HFF-Myc (cell line): ENCODE measurements at regions not wholly inside any gene's neighbourhood (a gene's known extent, or its start where the extent isn't known, plus 50 kb on each side); places are given as distances from the start of the nearest gene placed in this dataset.

Source experiments
- DNase-seq: peaks from one replicate; pipeline ENCODE4 v3.0.0-alpha.2; 2011; ENCODE audit warnings: low read depth; ENCODE audit errors: extremely low read depth
- H3K4me3 ChIP-seq: replicated peaks from 2 replicates; pipeline ENCODE4 v1.5.1; 2011; ENCODE audit warnings: low read depth, mild to moderate bottlenecking, control low read depth, low read length
- TF ChIP-seq, protein P1 (sequence below): IDR thresholded peaks from 2 replicates; pipeline ENCODE4 v1.5.1; 2012; ENCODE audit warnings: mild to moderate bottlenecking, low read depth, low read length, control low read depth; ENCODE audit errors: missing control alignments

DNA sequence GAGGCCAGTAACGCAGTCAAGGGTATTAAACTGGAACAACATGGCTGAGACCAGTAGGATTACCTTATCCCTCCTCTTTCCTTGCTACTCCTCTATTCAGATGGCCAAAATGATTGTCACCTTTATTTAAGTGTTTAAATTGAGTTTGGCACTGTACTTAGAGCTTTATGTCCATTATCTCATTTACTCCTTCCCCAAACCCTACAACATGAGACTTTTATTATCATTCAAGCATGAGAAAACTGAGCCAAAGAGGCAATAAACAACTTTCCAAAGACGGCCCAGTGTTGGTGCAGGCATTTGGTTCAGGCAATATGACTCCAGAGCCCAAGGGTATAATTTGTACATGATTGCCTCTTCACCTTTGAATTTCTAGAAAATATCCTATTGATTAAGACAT lies 370.9 kb upstream of the KITLG start:
- DNase-seq, result no peak
- TF ChIP-seq, protein P1, sequence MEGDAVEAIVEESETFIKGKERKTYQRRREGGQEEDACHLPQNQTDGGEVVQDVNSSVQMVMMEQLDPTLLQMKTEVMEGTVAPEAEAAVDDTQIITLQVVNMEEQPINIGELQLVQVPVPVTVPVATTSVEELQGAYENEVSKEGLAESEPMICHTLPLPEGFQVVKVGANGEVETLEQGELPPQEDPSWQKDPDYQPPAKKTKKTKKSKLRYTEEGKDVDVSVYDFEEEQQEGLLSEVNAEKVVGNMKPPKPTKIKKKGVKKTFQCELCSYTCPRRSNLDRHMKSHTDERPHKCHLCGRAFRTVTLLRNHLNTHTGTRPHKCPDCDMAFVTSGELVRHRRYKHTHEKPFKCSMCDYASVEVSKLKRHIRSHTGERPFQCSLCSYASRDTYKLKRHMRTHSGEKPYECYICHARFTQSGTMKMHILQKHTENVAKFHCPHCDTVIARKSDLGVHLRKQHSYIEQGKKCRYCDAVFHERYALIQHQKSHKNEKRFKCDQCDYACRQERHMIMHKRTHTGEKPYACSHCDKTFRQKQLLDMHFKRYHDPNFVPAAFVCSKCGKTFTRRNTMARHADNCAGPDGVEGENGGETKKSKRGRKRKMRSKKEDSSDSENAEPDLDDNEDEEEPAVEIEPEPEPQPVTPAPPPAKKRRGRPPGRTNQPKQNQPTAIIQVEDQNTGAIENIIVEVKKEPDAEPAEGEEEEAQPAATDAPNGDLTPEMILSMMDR, result no peak
- H3K4me3 ChIP-seq, result no peak overlapping the region

DNA sequence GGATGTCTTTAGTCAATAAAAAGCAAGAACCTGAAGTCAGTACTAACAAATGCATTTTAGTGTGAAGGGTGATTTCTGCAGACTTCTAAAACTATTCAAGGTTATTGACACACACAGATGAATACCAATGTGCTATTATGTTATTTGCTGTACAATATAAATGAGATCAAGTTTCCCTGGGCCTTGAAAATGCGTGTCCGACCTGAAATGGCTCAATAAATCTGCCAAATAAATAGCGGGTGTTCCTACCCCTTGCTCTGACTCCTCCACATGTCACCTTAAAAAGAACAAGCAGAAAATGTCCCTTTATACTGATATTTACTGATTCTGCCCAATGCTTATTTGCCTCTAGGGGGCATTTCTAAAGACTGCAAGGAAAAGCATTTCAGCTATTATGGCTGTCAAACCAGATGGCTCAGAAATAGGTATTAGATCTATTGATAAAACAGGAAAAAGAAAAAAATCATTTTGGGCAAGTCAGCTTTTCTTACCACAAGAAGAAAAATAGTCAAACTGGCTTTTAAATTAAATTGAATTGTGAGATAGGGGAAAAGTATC lies 367.3 kb upstream of the KITLG start:
- TF ChIP-seq, protein P1, result peak; percentile 25
- no peak for DNase-seq
- no peak overlapping the region for H3K4me3 ChIP-seq

DNA sequence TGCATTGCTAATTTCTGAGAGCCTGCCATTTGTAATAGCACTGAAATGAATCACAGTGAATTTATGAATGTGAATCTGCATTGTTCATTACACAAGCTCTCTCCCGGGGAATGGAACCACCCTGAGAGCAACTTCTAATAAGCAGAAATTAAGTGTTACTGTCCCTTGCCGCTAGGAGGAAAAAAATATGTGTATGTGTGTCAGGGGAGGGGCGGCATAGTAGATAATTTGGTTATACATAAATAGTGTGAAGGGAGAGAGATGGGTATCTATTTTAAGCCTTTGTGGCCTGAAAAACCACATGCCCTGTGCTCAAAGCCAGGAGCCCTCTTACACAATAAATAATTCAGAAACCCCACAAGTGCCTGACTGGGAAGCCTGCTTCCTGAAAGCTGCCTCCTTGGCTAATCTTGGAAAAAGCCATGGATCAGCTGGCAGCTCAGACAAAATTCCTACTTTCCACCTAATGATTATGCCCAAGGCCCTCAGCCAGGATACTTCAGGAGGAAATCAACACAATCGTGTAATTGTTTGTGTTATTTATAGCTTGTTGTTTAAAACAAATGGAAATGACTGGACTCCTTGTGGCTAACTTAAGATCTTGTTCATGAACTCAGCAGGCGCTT lies 366.2 kb upstream of the KITLG start:
- no peak for DNase-seq
- no peak overlapping the region for H3K4me3 ChIP-seq
- TF ChIP-seq, protein P1, result no peak

DNA sequence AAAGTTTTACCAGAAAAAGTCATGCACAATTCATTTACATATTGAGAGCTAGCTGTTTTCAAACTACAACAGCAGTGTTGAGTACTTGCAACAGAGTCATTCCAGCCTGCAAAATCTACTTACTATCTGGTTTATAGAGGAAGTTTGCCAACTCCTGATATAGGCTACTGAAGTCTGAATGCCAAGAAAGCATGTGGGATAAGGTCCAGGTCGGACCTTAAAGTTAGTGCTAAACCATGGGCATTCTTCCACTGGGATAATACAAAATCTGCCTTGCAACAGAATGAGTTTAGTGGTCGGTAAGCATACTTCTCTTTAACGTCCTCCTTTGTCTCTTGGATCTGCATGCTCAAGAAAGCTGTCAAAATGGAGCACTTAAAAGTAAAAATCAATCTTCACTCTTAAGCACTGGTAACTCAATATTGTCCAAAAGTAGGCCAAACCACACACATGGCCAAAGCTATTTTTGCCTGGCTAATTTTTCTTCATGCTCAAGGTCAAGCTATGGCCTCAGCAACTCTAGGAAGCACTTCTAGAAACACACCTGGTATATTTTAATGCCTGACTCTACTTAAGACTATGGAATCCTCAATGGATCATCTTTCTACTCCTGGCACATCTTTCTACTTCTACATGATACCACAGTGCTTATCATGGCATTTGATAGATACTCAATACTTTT lies 364.9 kb upstream of the KITLG start:
- H3K4me3 ChIP-seq, result no peak overlapping the region
- TF ChIP-seq, protein P1, result no peak
- DNase-seq, result no peak

DNA sequence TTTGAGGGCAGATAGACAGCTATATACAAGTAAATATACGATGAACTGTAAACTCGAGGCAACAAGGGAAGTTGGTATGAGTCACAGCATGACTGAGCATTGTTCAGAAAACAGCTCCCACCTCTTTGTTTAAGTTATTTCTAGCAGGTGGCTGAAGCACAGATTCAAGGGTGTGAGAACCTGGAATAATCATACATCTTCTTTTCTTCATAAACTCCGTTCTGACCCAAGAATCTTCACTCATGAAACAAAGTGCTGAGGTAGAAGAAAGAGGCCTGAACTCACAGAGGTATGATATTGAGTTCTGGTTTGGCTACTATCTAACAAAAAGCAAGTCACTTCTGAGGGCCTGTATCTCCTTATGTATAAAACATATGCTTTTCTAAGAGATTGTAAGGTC lies 364.1 kb upstream of the KITLG start:
- TF ChIP-seq, protein P1, result no peak
- no peak for DNase-seq
- no peak overlapping the region for H3K4me3 ChIP-seq

DNA sequence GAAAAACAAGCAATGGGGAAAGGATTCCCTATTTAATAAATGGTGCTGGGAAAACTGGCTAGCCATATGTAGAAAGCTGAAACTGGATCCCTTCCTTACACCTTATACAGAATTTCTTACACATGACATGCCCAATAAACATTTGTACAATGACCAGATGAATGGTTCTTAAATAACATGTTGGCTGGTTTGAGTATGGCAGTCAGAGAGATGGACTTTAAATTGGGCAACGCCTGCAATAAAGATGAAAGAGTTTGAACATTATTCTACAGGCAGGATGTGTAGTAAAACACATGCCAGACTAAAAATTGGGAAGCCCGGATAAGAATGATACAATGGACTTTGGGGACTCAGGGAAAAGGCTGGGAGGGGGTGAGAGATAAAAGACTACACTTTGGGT lies 360.6 kb upstream of the KITLG start:
- no peak overlapping the region for H3K4me3 ChIP-seq
- TF ChIP-seq, protein P1, result no peak
- DNase-seq, result no peak
